NT2/D1 (cell line): ENCODE measurements at regions not wholly inside any gene's neighbourhood (a gene's known extent, or its start where the extent isn't known, plus 50 kb on each side); places are given as distances from the start of the nearest gene placed in this dataset.

Experiments used
- SUZ12 ChIP-seq: IDR thresholded peaks from 2 replicates; pipeline ENCODE4 v1.6.1; 2011; ENCODE audit not compliant: insufficient read length, insufficient read depth; ENCODE audit errors: extremely low read depth
- YY1 ChIP-seq: IDR thresholded peaks from 2 replicates; pipeline ENCODE4 v1.6.1; 2011; ENCODE audit not compliant: insufficient read length, insufficient read depth
- ZNF274 ChIP-seq: IDR thresholded peaks from 2 replicates; pipeline ENCODE4 v1.6.1; 2011; ENCODE audit warnings: mild to moderate bottlenecking, low read depth, low read length

DNA sequence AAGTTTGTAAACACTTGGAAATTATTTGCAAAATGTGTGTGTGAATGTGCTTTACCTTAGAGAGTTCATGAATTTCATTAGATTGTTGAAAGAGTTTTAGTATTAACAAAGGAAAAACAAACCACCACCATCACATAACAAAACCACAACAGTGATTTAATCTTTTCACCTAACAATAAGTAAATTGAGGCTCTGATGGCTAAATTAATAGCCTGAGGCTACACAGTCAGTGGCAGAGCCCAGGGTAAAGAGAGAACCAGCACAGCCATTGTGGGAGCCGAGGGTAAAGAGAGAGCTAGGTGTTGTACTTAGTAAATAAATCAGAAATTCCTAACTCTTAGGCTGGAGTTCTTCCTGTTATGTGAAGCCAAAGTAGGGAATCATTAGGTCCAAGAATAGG lies 51.2 kb upstream of the CAPRIN2 start:
- TF ChIP-seq ZNF274, result no peak
- TF ChIP-seq YY1, result no peak
- no peak for TF ChIP-seq SUZ12
